Activated T-cell treated with anti-CD3 and anti-CD28 coated beads, Interleukin-2, amount 50 U/mL, for 4 hours (primary cell): ENCODE measurements at regions not wholly inside any gene's neighbourhood (a gene's known extent, or its start where the extent isn't known, plus 50 kb on each side); places are given as distances from the start of the nearest gene placed in this dataset.

Experiments
- ATAC-seq, 2 donors: fragments of 200-7000 bp; cut with Tn5 transposase; one replicate each; pipeline ENCODE4 v1.10.0; 2021
- DNase-seq: peaks from one replicate; pipeline ENCODE4 v3.0.0-alpha.2; 2020
- H3K27me3 Mint-ChIP-seq: one replicate; pipeline ENCODE4 v1.8.0; 2021; ENCODE audit warnings: low read depth, mixed read lengths
- H3K36me3 Mint-ChIP-seq: one replicate; pipeline ENCODE4 v1.8.0; 2022; ENCODE audit warnings: mixed read lengths; ENCODE audit not compliant: insufficient read depth
- H3K4me1 Mint-ChIP-seq: one replicate; pipeline ENCODE4 v1.8.0; 2021; ENCODE audit warnings: low read depth, mixed read lengths
- H3K4me3 Mint-ChIP-seq: one replicate; pipeline ENCODE4 v1.8.0; 2021; ENCODE audit warnings: mild to moderate bottlenecking, moderate library complexity, mixed read lengths
- H3K9me3 Mint-ChIP-seq: one replicate; pipeline ENCODE4 v1.8.0; 2021; ENCODE audit warnings: mixed read lengths

DNA sequence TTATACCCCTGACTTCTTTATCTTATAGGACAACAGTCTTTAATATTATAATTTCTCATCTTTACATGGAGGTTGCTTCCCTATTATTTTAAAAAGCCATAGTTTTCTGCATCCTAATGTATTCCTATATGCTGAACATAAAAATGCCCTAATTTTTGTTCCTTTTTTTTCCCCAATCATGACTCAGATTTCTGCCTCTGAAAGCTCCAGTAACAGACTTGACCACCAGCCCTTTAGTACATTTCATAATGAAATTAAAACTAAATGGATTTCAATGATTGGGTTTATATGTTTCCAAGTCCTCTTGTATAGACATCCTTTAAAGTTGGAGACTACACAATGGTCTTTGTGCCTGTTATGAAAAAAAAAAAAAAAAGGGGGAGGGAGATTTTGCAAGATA, 712.5 kb downstream of the DIAPH3 start:
- Mint-ChIP-seq H3K4me1 (no peaks in the 10 kb centered on the region), H3K27me3 (peaks cover 6% of the 10 kb centered on the region), H3K36me3 (no peaks in the 10 kb centered on the region), H3K4me3 (no peak overlapping the region), H3K9me3 (no peaks in the 10 kb centered on the region)
- DNase-seq (no peak), ATAC-seq (no peak)

DNA sequence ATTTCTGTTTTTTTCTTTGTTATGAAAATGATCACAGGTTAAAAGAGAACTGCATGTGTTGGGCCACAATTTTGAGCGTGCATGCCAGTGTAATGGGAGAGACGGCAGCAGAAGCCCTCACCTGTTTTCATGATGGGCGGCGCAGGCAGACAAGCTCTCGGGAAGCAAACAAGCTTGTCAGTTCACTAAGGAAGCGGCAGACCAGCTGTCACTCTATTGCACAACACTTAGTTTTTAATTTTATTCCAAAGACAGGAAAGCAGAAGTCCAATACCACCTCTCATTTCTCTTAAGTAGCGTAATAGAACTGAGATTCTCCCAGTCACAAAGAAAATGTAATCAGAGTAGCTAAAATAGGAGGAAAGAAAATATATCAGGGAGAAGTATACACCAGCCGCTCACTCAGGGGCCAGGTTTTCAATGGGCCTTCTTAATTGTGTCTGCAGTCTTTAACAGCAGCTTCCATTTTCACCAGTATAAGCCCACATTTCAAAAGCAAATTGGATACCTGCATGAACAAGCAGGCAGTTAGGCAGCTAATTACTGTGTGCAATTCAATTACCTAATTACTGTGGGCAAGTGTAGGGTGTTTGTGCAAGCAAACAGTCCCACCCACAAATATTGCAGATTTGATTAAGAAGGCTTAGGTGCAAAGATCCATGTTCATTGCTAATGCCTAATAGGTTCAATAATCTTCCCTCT, 711.4 kb downstream of the DIAPH3 start:
- DNase-seq (no peak), ATAC-seq (no peak)
- Mint-ChIP-seq H3K4me1 (no peaks in the 10 kb centered on the region), H3K27me3 (peaks cover 6% of the 10 kb centered on the region), H3K36me3 (no peaks in the 10 kb centered on the region), H3K9me3 (no peaks in the 10 kb centered on the region), H3K4me3 (no peak overlapping the region)

DNA sequence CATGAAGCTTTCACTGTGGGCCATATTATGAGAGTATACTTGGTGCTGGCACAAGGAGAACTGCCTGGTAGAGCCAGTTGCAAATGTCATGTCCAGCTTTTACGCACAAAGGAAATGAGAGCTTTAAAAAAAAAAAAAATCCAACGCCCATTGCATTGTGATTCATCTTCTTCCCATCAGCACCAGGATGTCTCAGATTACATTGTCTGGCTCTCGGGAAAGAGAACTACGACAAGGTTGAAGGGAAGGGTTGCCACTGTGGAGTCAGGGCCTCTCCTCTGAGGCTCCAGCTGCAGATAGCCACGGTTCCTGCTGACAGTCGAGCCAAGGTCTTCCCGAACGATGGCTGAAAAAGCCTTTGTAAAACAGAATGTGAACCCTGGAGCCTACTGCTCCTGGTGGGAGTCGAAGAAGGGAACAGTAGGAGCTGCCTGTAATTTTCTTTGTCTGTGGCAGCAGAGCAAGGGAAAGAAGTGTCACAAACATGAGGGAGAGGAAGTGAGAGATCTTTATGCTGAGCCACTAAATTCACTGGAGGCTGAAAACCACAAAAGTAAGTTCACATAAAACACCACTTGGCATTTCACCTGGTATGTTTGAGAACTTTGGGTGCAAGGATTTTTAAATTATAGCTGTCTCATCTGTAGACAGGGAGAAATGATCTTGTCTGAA, 704.7 kb downstream of the DIAPH3 start:
- ATAC-seq, result no peak
- no peaks in the 10 kb centered on the region for H3K9me3 Mint-ChIP-seq

DNA sequence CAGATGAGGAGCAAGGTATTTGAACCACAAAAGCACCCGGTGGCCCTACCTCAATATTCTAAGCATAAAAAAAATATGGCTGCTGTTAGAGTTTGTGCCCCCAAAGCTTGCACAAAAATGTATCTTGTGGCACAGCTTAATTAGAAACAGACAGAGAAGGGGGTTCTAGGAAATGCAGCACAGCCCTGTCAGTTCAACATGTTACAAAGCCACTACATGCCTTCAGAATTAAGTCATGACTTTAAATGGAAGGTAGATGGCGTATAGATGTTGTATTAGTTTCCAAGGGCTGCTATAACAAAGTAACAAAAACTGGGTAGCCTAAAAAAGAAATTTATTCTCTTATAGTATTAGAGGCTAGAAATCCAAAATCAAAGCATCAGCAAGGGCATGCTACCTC, 703.8 kb downstream of the DIAPH3 start:
- no peaks in the 10 kb centered on the region for H3K4me1 Mint-ChIP-seq
- no peak overlapping the region for H3K4me3 Mint-ChIP-seq
- DNase-seq (no peak), ATAC-seq (no peak)
- no peaks in the 10 kb centered on the region for H3K9me3 Mint-ChIP-seq
- no peaks in the 10 kb centered on the region for H3K36me3 Mint-ChIP-seq
- no peaks in the 10 kb centered on the region for H3K27me3 Mint-ChIP-seq

More for the DNA sequence above, 704.7 kb downstream of the DIAPH3 start:
- DNase-seq, result no peak
- Mint-ChIP-seq H3K4me3 (no peak overlapping the region), H3K27me3 (no peaks in the 10 kb centered on the region), H3K36me3 (no peaks in the 10 kb centered on the region), H3K4me1 (no peaks in the 10 kb centered on the region)

DNA sequence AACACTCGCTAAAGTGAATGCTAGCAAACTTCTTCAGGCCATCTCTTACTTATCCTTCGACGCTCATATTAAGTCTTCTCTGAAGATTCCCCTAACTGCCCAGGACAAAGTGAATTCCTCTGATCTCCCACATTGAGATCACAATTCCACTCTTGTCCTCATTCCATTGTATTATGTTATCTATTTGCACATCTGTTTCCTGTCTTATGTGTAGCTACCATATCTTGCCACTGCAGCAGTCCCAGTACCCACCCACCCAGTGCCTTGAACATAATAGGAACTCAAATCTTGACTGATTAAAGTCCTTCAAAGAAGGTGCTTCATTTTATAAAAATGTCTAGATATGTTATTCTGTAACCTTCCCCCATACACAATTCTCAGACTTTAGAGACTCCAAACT, 702.3 kb downstream of the DIAPH3 start:
- ATAC-seq, result no peak
- Mint-ChIP-seq H3K4me3 (no peak overlapping the region), H3K36me3 (no peaks in the 10 kb centered on the region), H3K4me1 (no peaks in the 10 kb centered on the region), H3K27me3 (peaks cover 8% of the 10 kb centered on the region), H3K9me3 (no peaks in the 10 kb centered on the region)
- no peak for DNase-seq

DNA sequence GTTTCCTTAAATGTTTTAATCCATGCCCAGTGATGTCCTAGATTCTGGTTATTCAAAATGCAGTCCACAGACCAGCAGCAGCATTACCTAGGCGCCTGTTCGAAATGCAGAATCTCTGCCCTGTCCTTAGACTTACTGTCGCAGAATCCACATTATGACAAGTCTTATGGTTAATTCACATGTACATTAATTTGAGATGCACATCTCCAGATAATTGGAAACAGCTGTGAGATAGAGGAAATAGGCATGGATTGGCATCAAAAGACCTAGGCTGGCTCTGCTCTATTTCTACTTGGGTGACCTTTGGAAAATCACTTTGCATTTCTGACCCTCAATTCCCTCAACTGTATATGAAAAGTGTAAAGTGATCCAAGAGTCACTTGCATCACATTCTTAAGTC, 700.7 kb downstream of the DIAPH3 start:
- H3K9me3 Mint-ChIP-seq, result no peaks in the 10 kb centered on the region
- ATAC-seq (no peak), DNase-seq (no peak)
- H3K36me3 Mint-ChIP-seq, result no peaks in the 10 kb centered on the region
- H3K4me1 Mint-ChIP-seq, result no peaks in the 10 kb centered on the region
- no peak overlapping the region for H3K4me3 Mint-ChIP-seq
- H3K27me3 Mint-ChIP-seq, result peaks cover 11% of the 10 kb centered on the region

DNA sequence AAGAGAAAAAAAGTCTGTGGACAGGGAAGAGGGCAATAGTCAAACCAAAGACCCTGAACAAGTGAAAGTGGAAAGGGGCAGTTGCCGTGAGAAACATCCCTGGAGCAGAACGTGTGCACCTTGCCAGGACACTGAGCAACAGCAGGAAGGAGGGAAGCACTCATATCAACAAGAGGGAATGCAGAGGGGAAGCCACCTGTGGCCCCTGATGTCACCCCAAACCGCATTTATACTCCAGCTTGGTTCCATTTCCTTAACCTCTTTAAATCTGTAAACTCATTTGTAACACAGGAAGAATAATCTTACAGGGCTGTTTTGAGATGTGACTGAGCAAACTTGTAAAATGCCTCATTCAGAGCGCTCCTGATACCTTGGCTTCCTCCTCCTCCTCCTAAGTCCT, 698.8 kb downstream of the DIAPH3 start:
- Mint-ChIP-seq H3K9me3 (peaks cover 9% of the 10 kb centered on the region), H3K4me1 (no peaks in the 10 kb centered on the region), H3K4me3 (no peak overlapping the region), H3K27me3 (peaks cover 11% of the 10 kb centered on the region), H3K36me3 (no peaks in the 10 kb centered on the region)
- no peak for ATAC-seq
- no peak for DNase-seq

DNA sequence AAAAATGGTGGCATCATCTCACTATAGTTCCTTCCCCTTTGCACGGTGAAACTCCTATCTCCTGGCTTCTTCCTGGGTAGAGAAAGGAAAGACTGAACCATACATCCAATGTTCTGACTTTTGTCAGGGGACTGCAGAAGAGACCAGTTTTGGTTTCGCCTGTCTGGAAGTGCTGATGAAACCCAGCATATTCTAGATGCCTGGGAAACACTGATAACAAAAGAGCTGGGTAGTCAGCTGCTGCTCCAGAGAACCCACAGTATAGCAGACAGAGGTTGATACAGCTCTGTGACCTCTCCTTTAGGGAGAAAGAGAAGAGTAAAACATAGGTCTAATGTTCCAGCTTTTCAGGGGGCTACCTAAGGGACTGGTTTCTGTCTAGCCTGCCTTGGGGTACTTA, 695.3 kb downstream of the DIAPH3 start:
- ATAC-seq, result no peak
- peaks cover 11% of the 10 kb centered on the region for H3K27me3 Mint-ChIP-seq
- no peak for DNase-seq
- H3K4me1 Mint-ChIP-seq, result no peaks in the 10 kb centered on the region
- H3K4me3 Mint-ChIP-seq, result no peak overlapping the region
- no peaks in the 10 kb centered on the region for H3K36me3 Mint-ChIP-seq
- peaks cover 9% of the 10 kb centered on the region for H3K9me3 Mint-ChIP-seq

DNA sequence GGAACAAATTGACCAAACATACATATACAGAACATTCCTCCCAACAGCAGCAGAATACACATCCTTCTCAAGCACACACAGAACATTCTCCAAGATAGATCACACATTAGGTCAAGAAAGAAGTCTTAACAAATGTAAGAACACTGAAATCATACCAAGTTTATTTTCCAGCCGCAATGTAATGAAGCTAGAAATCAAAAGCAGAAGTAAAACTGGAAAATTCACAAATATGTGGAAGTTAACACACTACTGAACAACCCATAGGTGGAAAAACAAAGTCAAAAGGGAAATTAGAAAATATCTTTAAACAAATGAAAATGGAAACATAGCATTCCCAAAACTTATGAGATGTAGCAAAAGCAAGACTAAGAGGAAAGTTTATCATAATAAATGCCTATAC, 692.6 kb downstream of the DIAPH3 start:
- H3K4me1 Mint-ChIP-seq, result no peaks in the 10 kb centered on the region
- H3K4me3 Mint-ChIP-seq, result no peak overlapping the region
- no peak for DNase-seq
- H3K27me3 Mint-ChIP-seq, result peaks cover 2% of the 10 kb centered on the region
- ATAC-seq, result no peak
- H3K9me3 Mint-ChIP-seq, result peaks cover 9% of the 10 kb centered on the region
- no peaks in the 10 kb centered on the region for H3K36me3 Mint-ChIP-seq

DNA sequence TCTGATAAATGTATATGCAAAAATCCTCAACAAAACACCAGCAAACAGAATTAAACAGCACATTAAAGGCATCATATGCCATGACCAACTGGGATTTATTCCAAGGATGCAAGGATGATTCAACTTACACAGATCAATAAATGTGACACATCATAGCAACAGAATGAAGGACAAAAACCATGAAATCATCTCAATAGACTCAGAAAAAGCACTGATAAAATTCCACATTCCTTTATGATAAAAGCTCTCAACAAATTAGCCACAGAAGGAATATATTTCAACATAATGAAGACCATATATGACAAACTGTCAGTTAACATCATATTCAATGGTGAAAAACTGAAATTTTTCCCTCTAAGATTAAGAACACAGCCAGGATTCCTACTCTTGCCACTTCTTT, 691.6 kb downstream of the DIAPH3 start:
- Mint-ChIP-seq H3K27me3 (peaks cover 2% of the 10 kb centered on the region), H3K36me3 (no peaks in the 10 kb centered on the region), H3K4me1 (no peaks in the 10 kb centered on the region), H3K9me3 (peaks cover 9% of the 10 kb centered on the region), H3K4me3 (no peak overlapping the region)
- ATAC-seq (no peak), DNase-seq (no peak)

DNA sequence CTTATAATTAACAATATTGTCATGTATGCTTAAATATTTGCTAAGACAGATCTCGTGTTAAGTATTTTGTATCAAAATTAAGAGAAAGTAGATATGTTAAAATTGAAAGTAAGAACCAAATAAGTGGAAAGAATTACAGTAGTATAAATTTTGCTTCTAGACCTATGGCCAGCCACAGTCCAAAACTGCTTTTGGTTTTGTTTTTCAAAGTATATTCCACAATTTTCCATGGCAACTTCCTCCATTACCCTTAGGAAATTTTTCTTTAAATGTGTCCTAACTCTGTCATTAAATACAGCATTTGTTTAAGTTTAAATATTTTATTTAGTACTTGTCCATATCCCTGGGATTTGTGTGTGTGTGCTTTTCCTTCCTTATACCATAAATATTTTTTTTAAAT, 689.0 kb downstream of the DIAPH3 start:
- no peaks in the 10 kb centered on the region for H3K4me1 Mint-ChIP-seq
- H3K4me3 Mint-ChIP-seq, result no peak overlapping the region
- H3K9me3 Mint-ChIP-seq, result peaks cover under 1% of the 10 kb centered on the region
- DNase-seq (no peak), ATAC-seq (no peak)
- H3K27me3 Mint-ChIP-seq, result no peaks in the 10 kb centered on the region
- no peaks in the 10 kb centered on the region for H3K36me3 Mint-ChIP-seq

DNA sequence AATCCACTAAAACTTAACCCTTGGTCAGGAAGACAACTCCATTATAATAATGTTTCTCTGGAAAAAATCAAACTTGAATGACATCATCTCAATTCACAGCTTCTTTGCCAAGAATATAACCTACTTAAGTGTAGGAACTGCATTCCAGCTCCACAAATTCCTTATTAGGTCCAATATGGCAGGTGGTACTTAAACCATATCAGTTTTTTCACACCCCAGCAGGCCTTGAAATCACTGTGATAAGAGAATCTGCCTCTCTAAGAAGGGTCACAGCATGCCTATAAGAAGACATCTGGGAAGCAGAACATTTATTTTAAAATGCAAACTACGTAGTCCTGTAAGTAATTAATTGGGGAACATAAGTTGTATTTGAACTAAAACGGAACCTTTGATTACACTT, 687.8 kb downstream of the DIAPH3 start:
- Mint-ChIP-seq H3K27me3 (no peaks in the 10 kb centered on the region), H3K36me3 (no peaks in the 10 kb centered on the region), H3K4me3 (no peak overlapping the region), H3K9me3 (no peaks in the 10 kb centered on the region), H3K4me1 (no peaks in the 10 kb centered on the region)
- ATAC-seq (no peak), DNase-seq (no peak)

DNA sequence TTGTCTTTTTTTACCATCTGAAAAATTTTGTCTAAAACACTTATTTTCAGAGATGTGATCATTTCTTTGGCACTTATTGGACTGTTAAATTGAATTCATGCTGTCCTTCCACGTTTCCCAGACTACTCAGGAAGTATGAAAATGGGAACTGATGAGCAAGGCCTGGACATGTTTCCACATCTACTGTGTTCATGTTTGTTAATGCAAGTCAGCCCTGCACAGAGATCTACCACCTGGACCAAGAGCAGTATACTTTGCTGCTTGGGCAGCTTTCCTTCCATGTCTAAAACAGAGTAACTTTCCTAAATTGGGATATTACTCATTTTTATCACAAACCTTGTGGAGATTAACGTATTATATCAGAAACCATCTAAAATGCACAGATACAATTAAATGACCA, 687.4 kb downstream of the DIAPH3 start:
- no peaks in the 10 kb centered on the region for H3K27me3 Mint-ChIP-seq
- no peaks in the 10 kb centered on the region for H3K36me3 Mint-ChIP-seq
- H3K4me3 Mint-ChIP-seq, result no peak overlapping the region
- no peaks in the 10 kb centered on the region for H3K9me3 Mint-ChIP-seq
- DNase-seq, result no peak
- no peak for ATAC-seq
- H3K4me1 Mint-ChIP-seq, result no peaks in the 10 kb centered on the region

DNA sequence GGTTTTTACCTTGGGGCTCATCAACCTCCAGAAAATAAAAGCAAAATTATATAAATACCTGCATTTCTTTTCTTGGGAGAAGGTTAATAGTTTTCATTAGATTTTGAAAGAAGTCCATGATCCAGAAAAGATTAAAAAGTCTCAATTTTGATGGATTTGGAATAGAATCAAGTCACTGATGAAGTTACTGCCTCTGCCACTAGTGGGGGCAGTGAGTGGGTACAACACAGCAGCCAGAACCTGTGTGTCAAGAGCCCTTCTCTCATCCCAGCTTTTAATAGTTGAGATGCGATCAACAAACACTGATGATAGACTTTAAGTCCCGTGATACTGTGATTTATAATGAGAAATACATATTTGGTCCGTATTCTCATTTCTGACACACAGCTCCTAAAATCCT, 686.7 kb downstream of the DIAPH3 start:
- no peak for ATAC-seq
- Mint-ChIP-seq H3K27me3 (no peaks in the 10 kb centered on the region), H3K4me3 (no peak overlapping the region), H3K4me1 (no peaks in the 10 kb centered on the region), H3K9me3 (no peaks in the 10 kb centered on the region), H3K36me3 (no peaks in the 10 kb centered on the region)
- DNase-seq, result no peak

DNA sequence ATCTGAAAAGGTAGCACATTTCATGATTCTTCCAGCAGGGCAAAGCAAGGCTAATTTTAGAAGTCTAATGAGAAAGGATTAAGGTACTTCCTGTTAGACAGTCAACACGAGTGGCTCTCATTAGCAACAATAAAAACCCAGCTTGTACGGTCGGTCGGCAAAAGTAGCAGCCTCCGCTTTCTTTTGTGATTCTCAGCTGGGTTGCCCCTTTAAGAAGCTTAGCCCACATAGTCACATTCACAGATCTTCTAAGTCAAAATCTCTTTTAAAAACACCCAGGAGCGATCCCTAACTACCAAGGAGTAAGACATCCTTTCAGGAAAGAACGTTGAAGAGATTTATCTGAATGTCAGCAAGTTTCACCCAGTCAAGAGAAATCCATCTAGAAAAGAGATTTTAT, 684.8 kb downstream of the DIAPH3 start:
- no peaks in the 10 kb centered on the region for H3K36me3 Mint-ChIP-seq
- H3K9me3 Mint-ChIP-seq, result no peaks in the 10 kb centered on the region
- H3K27me3 Mint-ChIP-seq, result peaks cover 3% of the 10 kb centered on the region
- DNase-seq (no peak), ATAC-seq (no peak)
- no peaks in the 10 kb centered on the region for H3K4me1 Mint-ChIP-seq
- no peak overlapping the region for H3K4me3 Mint-ChIP-seq
